HCT116 (cell line): ENCODE measurements at regions not wholly inside any gene's neighbourhood (a gene's known extent, or its start where the extent isn't known, plus 50 kb on each side); places are given as distances from the start of the nearest gene placed in this dataset.

ENCODE experiments used
- ATAC-seq: fragments of 200-7000 bp; cut with Tn5 transposase; 2 replicates; pipeline ENCODE4 v1.9.1; 2020; ENCODE audit warnings: mild to moderate bottlenecking, moderate library complexity
- BruUV-seq: library from RNA; stranded (reverse); fragments of 400-500 nt; replicated peaks from 2 replicates; lab custom pipeline; 2021; lab: Mats Ljungman, UMichigan
- CTCF ChIA-PET: fragments of 300-600 bp; sonication (Branson Sonifier 250); formaldehyde crosslinking; loops from one replicate; lab custom pipeline; 2021; ENCODE audit warnings: antibody characterized with exemption; lab: Charles Lee
- POLR2A ChIA-PET: fragments of 300-600, 350-600 bp; sonication (Branson Sonifier 250); formaldehyde crosslinking; loops from one replicate; lab custom pipeline; 2021; ENCODE audit warnings: antibody characterized with exemption; lab: Charles Lee
- RAD21 ChIA-PET, 2 experiments: fragments of 300-600 bp; sonication (Branson Sonifier 250); formaldehyde crosslinking; loops; one replicate each; lab custom pipeline; 2023; ENCODE audit warnings: low total read pairs in 2 of 2; ENCODE audit not compliant: uncharacterized antibody in 2 of 2, unreplicated experiment in 2 of 2, low non-redundant PET in 1 of 2; lab: Charles Lee
- DNase-seq: peaks from one replicate; pipeline ENCODE4 v3.0.0-alpha.2; 2010; ENCODE audit warnings: low read depth, low spot score
- H2AFZ ChIP-seq: fragments of 200-600 bp; shearing (Covaris generic), sonication (generic); 2 replicates; pipeline ENCODE4 v1.6.1; 2017; ENCODE audit warnings: low read depth, mixed run types, mixed read lengths, antibody characterized with exemption, low read length; ENCODE audit not compliant: poor library complexity, severe bottlenecking
- H3K27ac ChIP-seq: 2 replicates; pipeline ENCODE4 v1.5.1; 2012; ENCODE audit warnings: low read depth, low read length
- H3K27me3 ChIP-seq: fragments of 200-600 bp; sonication (generic); 2 replicates; pipeline ENCODE4 v1.6.1; 2016; ENCODE audit warnings: mixed run types, low read length, mixed read lengths; ENCODE audit not compliant: insufficient read depth
- H3K36me3 ChIP-seq, 2 experiments: fragments of 200-500 bp in 1 of 2; fragments of 200-600 bp in 1 of 2; sonication (Bioruptor generic) in 1 of 2; sonication (generic) in 1 of 2; 2 replicates each; pipeline versions ENCODE4 v1.5.1 to v1.6.1; 2014 to 2016; ENCODE audit warnings: low read length in 2 of 2, inconsistent platforms in 1 of 2, mixed read lengths in 1 of 2, mixed run types in 1 of 2; ENCODE audit not compliant: insufficient read depth in 2 of 2, control insufficient read depth in 1 of 2
- H3K4me1 ChIP-seq, 2 experiments: fragments of 200-600 bp in 1 of 2; sonication (generic) in 1 of 2; 2 replicates each; pipeline versions ENCODE4 v1.5.1 to v1.6.1; 2012 to 2017; ENCODE audit warnings: low read length in 2 of 2, inconsistent platforms in 1 of 2, mild to moderate bottlenecking in 1 of 2, mixed read lengths in 1 of 2, mixed run types in 1 of 2, moderate library complexity in 1 of 2; ENCODE audit not compliant: insufficient read depth in 2 of 2, control insufficient read depth in 1 of 2
- H3K4me2 ChIP-seq: fragments of 200-600 bp; sonication (generic); 2 replicates; pipeline ENCODE4 v1.6.1; 2017; ENCODE audit warnings: mixed run types, low read length, mixed read lengths
- H3K4me3 ChIP-seq, 2 experiments: fragments of 200-600 bp in 1 of 2; sonication (generic) in 1 of 2; replicated peaks in 1 of 2; 2 replicates each; pipeline ENCODE4 v1.5.1; 2011 to 2016; ENCODE audit warnings: low read length in 2 of 2, control low read depth in 1 of 2, low read depth in 1 of 2, mild to moderate bottlenecking in 1 of 2, mixed read lengths in 1 of 2, mixed run types in 1 of 2
- H3K79me2 ChIP-seq: fragments of 200-600 bp; sonication (generic); 2 replicates; pipeline ENCODE4 v1.6.1; 2017; ENCODE audit warnings: mild to moderate bottlenecking, mixed run types, low read length, moderate library complexity, mixed read lengths; ENCODE audit not compliant: insufficient read depth
- H3K9ac ChIP-seq: fragments of 200-600 bp; sonication (generic); 2 replicates; pipeline ENCODE4 v1.6.1; 2016; ENCODE audit warnings: low read length, mixed read lengths
- H3K9me2 ChIP-seq: fragments of 200-600 bp; sonication (generic), shearing (Covaris generic); 2 replicates; pipeline ENCODE4 v1.6.1; 2017; ENCODE audit warnings: mixed run types, mild to moderate bottlenecking, moderate library complexity; ENCODE audit not compliant: insufficient read depth
- H3K9me3 ChIP-seq, 2 experiments: fragments of 200-500 bp in 1 of 2; fragments of 200-600 bp in 1 of 2; sonication (Bioruptor generic) in 1 of 2; sonication (generic) in 1 of 2; 2 replicates each; pipeline ENCODE4 v1.6.1; 2014 to 2017; ENCODE audit warnings: low read length in 2 of 2, mixed read lengths in 2 of 2, inconsistent platforms in 1 of 2, low read depth in 1 of 2, mild to moderate bottlenecking in 1 of 2, mixed run types in 1 of 2, moderate library complexity in 1 of 2; ENCODE audit not compliant: control insufficient read depth in 1 of 2, insufficient read depth in 1 of 2
- H4K20me1 ChIP-seq: fragments of 200-600 bp; sonication (generic), shearing (Covaris generic); 2 replicates; pipeline ENCODE4 v1.6.1; 2017; ENCODE audit warnings: mixed run types, mild to moderate bottlenecking, moderate library complexity; ENCODE audit not compliant: insufficient read depth
- CEBPB ChIP-seq: IDR thresholded peaks from 2 replicates; pipeline ENCODE4 v1.6.1; 2012; ENCODE audit warnings: low read depth
- EGR1 ChIP-seq: IDR thresholded peaks from 2 replicates; pipeline ENCODE4 v1.6.1; 2012; ENCODE audit warnings: low read depth
- JUND ChIP-seq: IDR thresholded peaks from 2 replicates; pipeline ENCODE4 v1.6.1; 2012
- RAD21 ChIP-seq: IDR thresholded peaks from 2 replicates; pipeline ENCODE4 v1.6.1; 2012; ENCODE audit warnings: low read depth, mild to moderate bottlenecking
- SIN3A ChIP-seq: IDR thresholded peaks from 2 replicates; pipeline ENCODE4 v1.6.1; 2012; ENCODE audit warnings: low read depth
- SP1 ChIP-seq: IDR thresholded peaks from 2 replicates; pipeline ENCODE4 v1.6.1; 2012; ENCODE audit warnings: low read depth
- SRF ChIP-seq: IDR thresholded peaks from 2 replicates; pipeline ENCODE4 v1.6.1; 2012; ENCODE audit warnings: low read depth
- YY1 ChIP-seq: IDR thresholded peaks from 2 replicates; pipeline ENCODE4 v1.6.1; 2011; ENCODE audit warnings: low read length, low read depth, moderate library complexity, mild to moderate bottlenecking; ENCODE audit not compliant: insufficient replicate concordance; ENCODE audit errors: extremely low read depth
- ZNF274 ChIP-seq: fragments of 200-500 bp; sonication (Bioruptor generic); IDR thresholded peaks from 2 replicates; pipeline ENCODE4 v1.6.1; 2014; ENCODE audit warnings: mild to moderate bottlenecking, low read depth, low read length, inconsistent platforms
- intact Hi-C: fragments of 100-400 bp; cut with micrococcal nuclease; formaldehyde crosslinking; loops from 2 replicates; pipeline ENCODE4 v1.10.0; 2022
- TF ChIP-seq, protein P1 (sequence below): IDR thresholded peaks from 2 replicates; pipeline ENCODE4 v1.6.1; 2012; ENCODE audit warnings: low read depth
- TF ChIP-seq, protein P2 (sequence below), 3 experiments: fragments of 200-600 bp in 1 of 3; sonication (generic) in 1 of 3; IDR thresholded peaks in 2 of 3; conservative IDR thresholded peaks in 1 of 3; 2 replicates each; pipeline ENCODE4 v1.5.1; 2012 to 2017; ENCODE audit warnings: low read depth in 2 of 3, low read length in 2 of 3, antibody characterized with exemption in 1 of 3, borderline replicate concordance in 1 of 3, control low read depth in 1 of 3, mild to moderate bottlenecking in 1 of 3, mixed read lengths in 1 of 3, mixed run types in 1 of 3, moderate library complexity in 1 of 3; ENCODE audit not compliant: insufficient read depth in 1 of 3
- TF ChIP-seq, protein P3 (sequence below): IDR thresholded peaks from 2 replicates; pipeline ENCODE4 v1.6.1; 2012

GRCh38 chr9:80440724-80441123 lies 869.0 kb downstream of the TLE4 start:
- H2AFZ ChIP-seq = no peak overlapping the region
- H3K9ac ChIP-seq = no peak overlapping the region
- H3K4me3 ChIP-seq = no peak overlapping the region
- RAD21 ChIA-PET = no interaction called here
- H3K36me3 ChIP-seq = no peaks in the 10 kb centered on the region
- H4K20me1 ChIP-seq = no peaks in the 10 kb centered on the region
- DNase-seq = no peak
- no peak overlapping the region for H3K4me2 ChIP-seq
- no peaks in the 10 kb centered on the region for H3K4me1 ChIP-seq
- intact Hi-C loops = no loop called here
- H3K79me2 ChIP-seq = no peaks in the 10 kb centered on the region
- CTCF ChIA-PET = no interaction called here
- BruUV-seq = no TSS peak
- H3K27ac ChIP-seq = no peak overlapping the region
- no peak for ATAC-seq
- TF ChIP-seq JUND = no peak
- no peak for TF ChIP-seq SIN3A
- TF ChIP-seq CEBPB = no peak
- TF ChIP-seq, protein P1, sequence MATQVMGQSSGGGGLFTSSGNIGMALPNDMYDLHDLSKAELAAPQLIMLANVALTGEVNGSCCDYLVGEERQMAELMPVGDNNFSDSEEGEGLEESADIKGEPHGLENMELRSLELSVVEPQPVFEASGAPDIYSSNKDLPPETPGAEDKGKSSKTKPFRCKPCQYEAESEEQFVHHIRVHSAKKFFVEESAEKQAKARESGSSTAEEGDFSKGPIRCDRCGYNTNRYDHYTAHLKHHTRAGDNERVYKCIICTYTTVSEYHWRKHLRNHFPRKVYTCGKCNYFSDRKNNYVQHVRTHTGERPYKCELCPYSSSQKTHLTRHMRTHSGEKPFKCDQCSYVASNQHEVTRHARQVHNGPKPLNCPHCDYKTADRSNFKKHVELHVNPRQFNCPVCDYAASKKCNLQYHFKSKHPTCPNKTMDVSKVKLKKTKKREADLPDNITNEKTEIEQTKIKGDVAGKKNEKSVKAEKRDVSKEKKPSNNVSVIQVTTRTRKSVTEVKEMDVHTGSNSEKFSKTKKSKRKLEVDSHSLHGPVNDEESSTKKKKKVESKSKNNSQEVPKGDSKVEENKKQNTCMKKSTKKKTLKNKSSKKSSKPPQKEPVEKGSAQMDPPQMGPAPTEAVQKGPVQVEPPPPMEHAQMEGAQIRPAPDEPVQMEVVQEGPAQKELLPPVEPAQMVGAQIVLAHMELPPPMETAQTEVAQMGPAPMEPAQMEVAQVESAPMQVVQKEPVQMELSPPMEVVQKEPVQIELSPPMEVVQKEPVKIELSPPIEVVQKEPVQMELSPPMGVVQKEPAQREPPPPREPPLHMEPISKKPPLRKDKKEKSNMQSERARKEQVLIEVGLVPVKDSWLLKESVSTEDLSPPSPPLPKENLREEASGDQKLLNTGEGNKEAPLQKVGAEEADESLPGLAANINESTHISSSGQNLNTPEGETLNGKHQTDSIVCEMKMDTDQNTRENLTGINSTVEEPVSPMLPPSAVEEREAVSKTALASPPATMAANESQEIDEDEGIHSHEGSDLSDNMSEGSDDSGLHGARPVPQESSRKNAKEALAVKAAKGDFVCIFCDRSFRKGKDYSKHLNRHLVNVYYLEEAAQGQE = no peak
- TF ChIP-seq, protein P2, sequence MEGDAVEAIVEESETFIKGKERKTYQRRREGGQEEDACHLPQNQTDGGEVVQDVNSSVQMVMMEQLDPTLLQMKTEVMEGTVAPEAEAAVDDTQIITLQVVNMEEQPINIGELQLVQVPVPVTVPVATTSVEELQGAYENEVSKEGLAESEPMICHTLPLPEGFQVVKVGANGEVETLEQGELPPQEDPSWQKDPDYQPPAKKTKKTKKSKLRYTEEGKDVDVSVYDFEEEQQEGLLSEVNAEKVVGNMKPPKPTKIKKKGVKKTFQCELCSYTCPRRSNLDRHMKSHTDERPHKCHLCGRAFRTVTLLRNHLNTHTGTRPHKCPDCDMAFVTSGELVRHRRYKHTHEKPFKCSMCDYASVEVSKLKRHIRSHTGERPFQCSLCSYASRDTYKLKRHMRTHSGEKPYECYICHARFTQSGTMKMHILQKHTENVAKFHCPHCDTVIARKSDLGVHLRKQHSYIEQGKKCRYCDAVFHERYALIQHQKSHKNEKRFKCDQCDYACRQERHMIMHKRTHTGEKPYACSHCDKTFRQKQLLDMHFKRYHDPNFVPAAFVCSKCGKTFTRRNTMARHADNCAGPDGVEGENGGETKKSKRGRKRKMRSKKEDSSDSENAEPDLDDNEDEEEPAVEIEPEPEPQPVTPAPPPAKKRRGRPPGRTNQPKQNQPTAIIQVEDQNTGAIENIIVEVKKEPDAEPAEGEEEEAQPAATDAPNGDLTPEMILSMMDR (IDR thresholded peaks at IDR 0.05 in 2 of 3, conservative IDR thresholded peaks at IDR 0.05 in 1 of 3; ENCODE audit: borderline replicate concordance in 1 of 3, insufficient read depth in 1 of 3, low read depth in 2 of 3, low read length in 2 of 3) = no peak
- no peak for TF ChIP-seq RAD21
- TF ChIP-seq, protein P3, sequence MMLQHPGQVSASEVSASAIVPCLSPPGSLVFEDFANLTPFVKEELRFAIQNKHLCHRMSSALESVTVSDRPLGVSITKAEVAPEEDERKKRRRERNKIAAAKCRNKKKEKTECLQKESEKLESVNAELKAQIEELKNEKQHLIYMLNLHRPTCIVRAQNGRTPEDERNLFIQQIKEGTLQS = no peak
- no peak for TF ChIP-seq EGR1
- TF ChIP-seq YY1 = no peak
- TF ChIP-seq SP1 = no peak
- TF ChIP-seq ZNF274 = no peak
- TF ChIP-seq SRF = no peak
- peaks cover 7 to 20% of the 10 kb centered on the region in 2 experiments; a peak in 2 of 4 replicates for H3K9me3 ChIP-seq
- H3K27me3 ChIP-seq = no peaks in the 10 kb centered on the region
- no peaks in the 10 kb centered on the region for H3K9me2 ChIP-seq
- POLR2A ChIA-PET = no interaction called here
